Fibroblast of mammary gland (primary cell): ENCODE measurements at regions not wholly inside any gene's neighbourhood (a gene's known extent, or its start where the extent isn't known, plus 50 kb on each side); places are given as distances from the start of the nearest gene placed in this dataset.

Source experiments
- DNase-seq: peaks from one replicate; pipeline ENCODE4 v3.0.0-alpha.2; 2010; ENCODE audit warnings: low read depth
- H3K4me3 ChIP-seq: 2 replicates; pipeline ENCODE4 v1.5.1; 2011; ENCODE audit warnings: low read depth, mild to moderate bottlenecking, low read length, moderate library complexity; ENCODE audit not compliant: control insufficient read depth
- TF ChIP-seq, protein P1 (sequence below): conservative IDR thresholded peaks from 2 replicates; pipeline ENCODE4 v1.5.1; 2011; ENCODE audit warnings: low read depth, low read length, inconsistent platforms; ENCODE audit not compliant: control insufficient read depth, insufficient read depth

DNA sequence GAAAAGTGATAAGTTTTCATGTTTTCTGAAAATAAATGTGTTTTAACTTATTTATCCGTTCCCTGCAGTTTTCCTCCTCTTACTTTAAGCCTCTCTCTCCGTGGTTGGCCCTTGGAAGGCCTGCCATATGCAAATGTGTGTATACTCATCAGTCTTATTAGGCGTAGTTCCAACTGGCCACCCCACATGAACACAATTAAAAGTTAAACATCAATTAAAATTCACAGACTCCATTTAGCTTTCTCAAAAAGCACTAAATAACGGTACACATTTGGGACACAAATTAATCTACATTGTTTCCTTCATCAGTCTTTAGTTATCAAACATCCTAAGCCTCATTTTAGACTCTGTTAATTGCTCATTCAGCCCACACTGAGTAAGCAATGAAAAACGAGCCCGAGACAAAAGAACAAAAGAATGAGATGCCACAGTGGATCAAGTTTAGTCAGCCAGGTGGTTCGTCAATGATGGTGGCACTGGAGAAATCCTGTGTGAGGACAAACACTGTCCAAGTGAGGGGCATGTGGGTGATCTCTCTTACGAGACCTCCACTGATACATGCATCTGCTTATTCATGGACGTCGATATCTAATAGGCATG lies 76.0 kb upstream of the TMCC3 start:
- H3K4me3 ChIP-seq = no peak overlapping the region
- no peak for DNase-seq
- TF ChIP-seq, protein P1, sequence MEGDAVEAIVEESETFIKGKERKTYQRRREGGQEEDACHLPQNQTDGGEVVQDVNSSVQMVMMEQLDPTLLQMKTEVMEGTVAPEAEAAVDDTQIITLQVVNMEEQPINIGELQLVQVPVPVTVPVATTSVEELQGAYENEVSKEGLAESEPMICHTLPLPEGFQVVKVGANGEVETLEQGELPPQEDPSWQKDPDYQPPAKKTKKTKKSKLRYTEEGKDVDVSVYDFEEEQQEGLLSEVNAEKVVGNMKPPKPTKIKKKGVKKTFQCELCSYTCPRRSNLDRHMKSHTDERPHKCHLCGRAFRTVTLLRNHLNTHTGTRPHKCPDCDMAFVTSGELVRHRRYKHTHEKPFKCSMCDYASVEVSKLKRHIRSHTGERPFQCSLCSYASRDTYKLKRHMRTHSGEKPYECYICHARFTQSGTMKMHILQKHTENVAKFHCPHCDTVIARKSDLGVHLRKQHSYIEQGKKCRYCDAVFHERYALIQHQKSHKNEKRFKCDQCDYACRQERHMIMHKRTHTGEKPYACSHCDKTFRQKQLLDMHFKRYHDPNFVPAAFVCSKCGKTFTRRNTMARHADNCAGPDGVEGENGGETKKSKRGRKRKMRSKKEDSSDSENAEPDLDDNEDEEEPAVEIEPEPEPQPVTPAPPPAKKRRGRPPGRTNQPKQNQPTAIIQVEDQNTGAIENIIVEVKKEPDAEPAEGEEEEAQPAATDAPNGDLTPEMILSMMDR = no peak

DNA sequence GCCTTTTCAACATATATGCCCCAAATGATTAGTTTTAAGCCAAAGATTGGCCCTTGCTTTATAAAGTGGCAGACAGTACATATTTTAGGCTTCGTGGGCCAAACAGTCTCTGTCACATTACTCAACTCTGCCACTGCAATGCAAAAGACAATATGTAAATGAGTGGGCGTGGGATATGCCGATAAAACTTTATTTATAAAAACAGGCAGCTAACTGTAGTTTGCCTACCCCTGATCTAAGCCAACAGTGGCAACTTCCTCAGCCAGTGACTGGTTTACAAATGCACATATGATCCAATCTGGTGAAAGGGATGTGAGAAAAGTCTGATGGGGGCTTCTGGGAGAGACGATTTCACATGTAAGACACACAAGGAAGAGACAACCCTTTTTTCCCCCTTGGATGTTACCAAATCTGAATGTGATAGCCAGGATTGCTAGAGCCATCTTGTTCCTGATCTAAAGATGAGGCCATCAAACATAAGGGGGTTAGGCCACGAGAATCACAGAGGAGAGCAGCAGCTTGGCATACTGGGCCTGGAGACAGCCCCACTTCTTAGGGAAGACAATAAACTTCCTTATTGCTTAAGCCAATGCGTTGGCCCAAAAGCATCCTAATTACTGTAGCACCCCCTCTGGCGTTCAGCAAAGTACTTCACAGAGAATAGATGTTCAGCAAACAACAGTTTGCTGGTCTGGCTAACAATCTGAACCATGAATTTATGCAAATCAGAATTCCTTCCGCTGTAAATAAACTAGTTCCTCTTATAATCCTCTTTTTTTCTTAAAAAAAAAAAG lies 75.2 kb upstream of the TMCC3 start:
- peak; percentile 63 for DNase-seq
- TF ChIP-seq, protein P1 = peak; percentile 47
- no peak overlapping the region for H3K4me3 ChIP-seq

GRCh38 chr12:94722664-94723063 lies 72.3 kb upstream of the TMCC3 start:
- no peak overlapping the region for H3K4me3 ChIP-seq
- TF ChIP-seq, protein P1 = no peak
- DNase-seq = peak; percentile 51

DNA sequence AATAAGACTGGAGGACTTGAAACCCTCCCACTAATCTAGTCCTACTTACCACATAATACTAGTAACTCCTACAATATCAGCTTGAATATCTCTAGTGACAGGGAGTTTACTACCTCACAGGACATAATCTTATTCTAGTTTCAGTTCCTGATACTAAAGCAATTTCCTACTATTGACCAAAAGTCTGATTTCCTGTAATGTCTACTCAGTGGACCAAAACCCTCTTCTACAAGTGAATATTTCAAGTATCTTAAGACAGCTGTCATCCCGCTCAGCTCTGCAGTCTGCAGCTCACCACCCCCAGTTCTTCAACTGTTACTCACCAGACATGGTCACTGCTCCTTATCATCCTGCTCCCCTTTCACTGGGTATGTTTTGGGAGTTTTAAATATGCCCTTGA lies 70.8 kb upstream of the TMCC3 start:
- no peak overlapping the region for H3K4me3 ChIP-seq
- TF ChIP-seq, protein P1 = no peak
- no peak for DNase-seq

DNA sequence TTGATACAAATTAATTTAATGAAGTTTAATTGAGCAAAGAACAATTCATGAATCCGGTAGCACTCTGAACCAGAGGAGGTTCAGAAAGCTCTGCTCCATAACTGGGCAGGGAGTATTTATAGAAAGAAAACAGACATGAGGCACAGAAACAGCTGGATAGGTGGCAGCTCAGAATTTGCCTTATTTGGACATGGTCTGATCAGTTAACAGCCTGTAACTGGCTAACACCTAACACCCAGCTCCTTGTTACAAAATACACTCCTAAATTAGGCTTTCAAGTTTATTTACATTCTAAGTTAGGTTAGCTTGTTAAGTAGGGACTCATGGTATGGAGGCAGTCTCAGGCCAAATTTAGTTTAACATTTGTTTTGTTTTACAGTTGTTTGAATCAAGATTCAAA lies 67.8 kb upstream of the TMCC3 start:
- no peak for DNase-seq
- TF ChIP-seq, protein P1 = no peak
- no peak overlapping the region for H3K4me3 ChIP-seq

DNA sequence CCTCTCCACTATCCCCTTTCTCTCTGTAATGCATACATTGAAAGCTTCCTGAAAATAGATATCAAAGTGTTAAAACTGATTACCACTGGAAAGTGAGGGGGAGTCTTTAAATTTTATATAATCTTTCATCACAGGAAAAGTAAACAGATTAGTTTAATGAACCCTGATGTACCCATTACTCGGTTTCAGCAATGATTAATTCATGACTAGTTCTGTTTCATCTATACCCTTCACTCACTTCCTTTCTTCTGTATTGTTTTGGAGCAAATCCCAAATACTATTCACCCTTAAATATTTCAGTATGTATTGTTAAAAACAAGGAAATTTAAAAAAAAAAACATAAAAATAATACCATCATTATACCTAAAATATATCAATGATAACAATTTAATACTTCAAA lies 67.3 kb upstream of the TMCC3 start:
- no peak overlapping the region for H3K4me3 ChIP-seq
- TF ChIP-seq, protein P1 = no peak
- peak; percentile 28 for DNase-seq
